Gastroesophageal sphincter (tissue), 4 donors: ENCODE measurements at regions not wholly inside any gene's neighbourhood (a gene's known extent, or its start where the extent isn't known, plus 50 kb on each side); places are given as distances from the start of the nearest gene placed in this dataset.

Experiments used
- ATAC-seq: fragments of 150-250 bp; one replicate; pipeline ENCODE4 v1.9.1; 2016; ENCODE audit warnings: mild to moderate bottlenecking, moderate library complexity
- H3K27ac ChIP-seq, 4 donors: fragments of 200-600 bp; sonication (generic) in 3 of 4; 1 replicate in 3 of 4; 2 replicates in 1 of 4; pipeline ENCODE4 v1.5.1; 2016 to 2019
- H3K27me3 ChIP-seq: fragments of 200-600 bp; sonication (generic); one replicate; pipeline ENCODE4 v1.5.1; 2019
- H3K36me3 ChIP-seq, 2 donors: fragments of 200-600 bp; sonication (generic); one replicate each; pipeline ENCODE4 v1.5.1; 2019; ENCODE audit warnings: control low read depth in 1 of 2
- H3K4me1 ChIP-seq, 3 donors: fragments of 200-600 bp; sonication (generic); 1 replicate in 2 of 3; 2 replicates in 1 of 3; pipeline ENCODE4 v1.5.1; 2016 to 2019; ENCODE audit warnings: control low read depth in 2 of 3
- H3K4me3 ChIP-seq, 2 donors: fragments of 200-600 bp; sonication (generic); one replicate each; pipeline ENCODE4 v1.5.1; 2019; ENCODE audit warnings: mild to moderate bottlenecking in 1 of 2, moderate library complexity in 1 of 2
- H3K9me3 ChIP-seq, 3 donors: fragments of 200-600 bp; sonication (generic); one replicate each; pipeline ENCODE4 v1.5.1; 2017 to 2019; ENCODE audit warnings: control low read depth in 2 of 3
- CTCF ChIP-seq, 4 experiments: fragments of 200-600 bp in 2 of 4; fragments of 450-650 bp in 2 of 4; sonication (generic) in 1 of 4; IDR thresholded peaks; one replicate each; pipeline ENCODE4 v1.5.1; 2017 to 2019; ENCODE audit warnings: antibody characterized with exemption in 4 of 4, mild to moderate bottlenecking in 2 of 4, moderate library complexity in 2 of 4
- EP300 ChIP-seq: sonication (generic); formaldehyde crosslinking; IDR thresholded peaks from one replicate; pipeline ENCODE4 v1.6.1; 2017; ENCODE audit warnings: antibody characterized with exemption, mild to moderate bottlenecking
- POLR2A ChIP-seq, 2 donors: fragments of 450-650 bp; IDR thresholded peaks; one replicate each; pipeline ENCODE4 v1.6.1; 2017; ENCODE audit warnings: antibody characterized with exemption in 2 of 2, mild to moderate bottlenecking in 2 of 2, moderate library complexity in 1 of 2
- POLR2AphosphoS5 ChIP-seq: sonication (generic); formaldehyde crosslinking; IDR thresholded peaks from one replicate; pipeline ENCODE4 v1.6.1; 2017; ENCODE audit warnings: antibody characterized with exemption
- WGBS, 2 donors: methylation state at CpG; one replicate each; pipeline ENCODE4 v1.1.5; 2018; ENCODE audit warnings: low coverage in 1 of 2; 5-methylcytosine and 5-hydroxymethylcytosine counted together

DNA sequence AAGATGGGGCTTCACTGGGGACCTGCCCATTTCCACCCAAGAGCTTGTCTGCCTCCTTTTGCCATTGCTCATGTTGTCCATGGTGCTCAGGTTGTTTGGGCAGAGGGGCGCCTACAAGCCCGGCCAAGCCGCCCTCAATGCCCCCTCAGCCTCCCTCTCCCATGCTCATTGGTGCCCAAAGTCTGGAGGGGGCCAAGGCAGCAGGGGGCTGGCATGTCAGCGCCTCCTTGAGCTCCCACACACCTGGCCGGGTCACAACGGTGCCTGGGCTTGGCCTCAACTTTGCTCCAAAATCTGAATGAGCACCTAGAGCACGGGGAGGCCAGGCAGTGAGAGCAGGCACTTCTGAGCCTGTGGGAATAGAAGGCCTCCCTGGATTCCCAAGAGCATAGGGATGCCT, 1598.8 kb downstream of the PCDH7 start:
- no peaks in the 10 kb centered on the region for H3K36me3 ChIP-seq
- no peak for ATAC-seq
- no peak overlapping the region for H3K4me3 ChIP-seq
- H3K4me1 ChIP-seq: no peaks in the 10 kb centered on the region
- TF ChIP-seq EP300 (no peak), POLR2AphosphoS5 (no peak), CTCF (IDR thresholded peaks at IDR 0.05) (no peak), POLR2A (IDR thresholded peaks at IDR 0.05) (no peak)
- H3K27ac ChIP-seq: no peak overlapping the region
- no peaks in the 10 kb centered on the region for H3K9me3 ChIP-seq
- WGBS, 2 donors: no CpG with 5 or more reads among the region's 7 CpGs
- no peaks in the 10 kb centered on the region for H3K27me3 ChIP-seq

DNA sequence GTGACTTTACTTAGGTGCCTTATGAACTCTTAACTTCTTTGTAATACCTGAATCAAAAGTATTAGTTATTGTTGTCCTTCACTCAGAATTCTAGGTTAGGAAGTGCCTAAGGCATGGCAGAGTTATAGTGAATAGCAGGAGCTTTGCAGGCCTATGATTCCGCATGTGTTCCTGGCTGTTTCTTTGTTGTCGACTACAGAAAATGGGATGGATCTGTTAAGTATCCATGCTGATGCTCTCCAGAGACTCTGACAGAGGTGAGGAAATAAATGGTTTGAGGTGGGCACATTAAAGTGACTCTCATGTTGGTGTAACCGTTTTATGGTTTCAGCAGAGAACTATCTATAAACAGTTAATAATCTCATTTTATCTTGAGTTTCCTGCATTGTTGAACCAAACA, 1601.3 kb downstream of the PCDH7 start:
- Histone ChIP-seq H3K27me3 (no peaks in the 10 kb centered on the region), H3K27ac (no peak overlapping the region), H3K9me3 (no peaks in the 10 kb centered on the region), H3K36me3 (no peaks in the 10 kb centered on the region), H3K4me1 (no peaks in the 10 kb centered on the region), H3K4me3 (no peak overlapping the region)
- no peak for ATAC-seq
- WGBS, 2 donors: 56 to 62% methylated on average over 3 of the region's 3 CpGs
- no peak for TF ChIP-seq CTCF (IDR thresholded peaks at IDR 0.05)
- no peak for TF ChIP-seq POLR2AphosphoS5
- no peak for TF ChIP-seq POLR2A (IDR thresholded peaks at IDR 0.05)
- TF ChIP-seq EP300: no peak

DNA sequence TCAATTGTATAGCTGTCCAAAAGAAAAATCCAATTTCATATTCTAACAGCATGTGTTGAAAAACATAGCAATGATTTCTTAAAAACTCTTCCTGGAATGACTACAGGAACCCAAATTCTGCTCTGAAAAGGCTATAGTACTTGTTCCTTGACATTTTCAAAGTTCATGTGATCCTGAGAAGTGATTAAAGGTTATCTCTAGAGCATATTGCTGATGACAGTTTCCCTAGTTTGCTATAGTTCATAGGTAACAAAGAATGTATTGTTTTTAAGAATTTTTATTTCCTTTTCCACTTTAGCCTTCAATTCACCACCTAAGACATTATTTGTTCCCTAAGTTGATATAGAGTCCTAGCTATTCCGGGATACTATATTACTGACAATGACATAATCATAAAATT, 1614.6 kb downstream of the PCDH7 start:
- ATAC-seq: no peak
- no peak overlapping the region for H3K27ac ChIP-seq
- TF ChIP-seq EP300 (no peak), POLR2AphosphoS5 (no peak), POLR2A (IDR thresholded peaks at IDR 0.05) (no peak), CTCF (IDR thresholded peaks at IDR 0.05) (no peak)
- no peaks in the 10 kb centered on the region for H3K27me3 ChIP-seq
- H3K9me3 ChIP-seq: no peaks in the 10 kb centered on the region
- no peaks in the 10 kb centered on the region for H3K36me3 ChIP-seq
- 82 to 100% methylated on average over 1 of the region's 1 CpG for WGBS, 2 donors
- no peaks in the 10 kb centered on the region for H3K4me1 ChIP-seq
- no peak overlapping the region for H3K4me3 ChIP-seq

DNA sequence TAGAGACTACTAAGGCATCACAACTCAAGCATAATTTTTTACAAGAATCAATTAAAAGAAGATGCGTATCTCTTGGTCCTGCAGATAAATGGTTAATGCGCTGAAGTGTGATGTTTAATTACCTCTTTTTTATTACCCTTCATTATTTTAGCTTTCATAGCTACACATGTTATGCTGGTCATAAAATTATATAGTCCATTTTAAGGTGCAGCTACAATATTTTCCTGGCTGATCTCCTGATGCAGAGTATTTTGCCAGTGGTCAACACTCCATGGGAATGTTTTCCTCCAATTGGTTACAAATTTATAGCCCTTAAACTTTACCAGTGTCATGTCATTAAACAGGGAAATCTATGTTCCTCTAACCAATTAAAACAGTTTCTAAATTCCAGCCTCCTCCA, 1617.2 kb downstream of the PCDH7 start:
- Histone ChIP-seq H3K27me3 (no peaks in the 10 kb centered on the region), H3K27ac (no peak overlapping the region), H3K4me1 (no peaks in the 10 kb centered on the region), H3K9me3 (no peaks in the 10 kb centered on the region), H3K4me3 (no peak overlapping the region), H3K36me3 (no peaks in the 10 kb centered on the region)
- 68 to 95% methylated on average over 2 of the region's 2 CpGs for WGBS, 2 donors
- no peak for TF ChIP-seq EP300
- TF ChIP-seq POLR2A (IDR thresholded peaks at IDR 0.05): no peak
- TF ChIP-seq POLR2AphosphoS5: no peak
- TF ChIP-seq CTCF (IDR thresholded peaks at IDR 0.05): no peak
- ATAC-seq: no peak

GRCh38 chr4:32340591-32340990, 1620.4 kb downstream of the PCDH7 start:
- no peak overlapping the region for H3K27ac ChIP-seq
- ATAC-seq: no peak
- no peaks in the 10 kb centered on the region for H3K9me3 ChIP-seq
- no peaks in the 10 kb centered on the region for H3K27me3 ChIP-seq
- H3K4me1 ChIP-seq: no peaks in the 10 kb centered on the region
- H3K4me3 ChIP-seq: no peak overlapping the region
- H3K36me3 ChIP-seq: no peaks in the 10 kb centered on the region
- TF ChIP-seq EP300 (no peak), POLR2A (IDR thresholded peaks at IDR 0.05) (no peak), CTCF (IDR thresholded peaks at IDR 0.05) (no peak), POLR2AphosphoS5 (no peak)
